Lung (tissue), 11 donors: ENCODE measurements at regions not wholly inside any gene's neighbourhood (a gene's known extent, or its start where the extent isn't known, plus 50 kb on each side); places are given as distances from the start of the nearest gene placed in this dataset.

ENCODE experiments used
- ATAC-seq: fragments of 200-7000 bp; cut with Tn5 transposase; one replicate; pipeline ENCODE4 v1.9.1; 2020; ENCODE audit warnings: moderate number of reproducible peaks; ENCODE audit not compliant: insufficient read depth, low FRiP score
- DNase-seq, 3 donors: peaks; one replicate each; pipeline ENCODE4 v3.0.0-alpha.2; 2013 to 2017
- H3K27ac ChIP-seq, 2 donors: one replicate each; pipeline ENCODE4 v1.5.1; 2013; ENCODE audit warnings: mild to moderate bottlenecking in 2 of 2, moderate library complexity in 2 of 2, control low read depth in 1 of 2, inconsistent platforms in 1 of 2, low read depth in 1 of 2, low read length in 1 of 2
- H3K27me3 ChIP-seq, 3 donors: one replicate each; pipeline ENCODE4 v1.5.1; 2013; ENCODE audit warnings: low read length in 2 of 3; ENCODE audit not compliant: control insufficient read depth in 3 of 3, insufficient read depth in 3 of 3
- H3K36me3 ChIP-seq, 4 donors: one replicate each; pipeline ENCODE4 v1.5.1; 2013; ENCODE audit warnings: low read length in 4 of 4, mild to moderate bottlenecking in 1 of 4, moderate library complexity in 1 of 4; ENCODE audit not compliant: control insufficient read depth in 4 of 4, insufficient read depth in 4 of 4
- H3K4me1 ChIP-seq, 5 donors: one replicate each; pipeline ENCODE4 v1.5.1; 2013; ENCODE audit warnings: low read length in 5 of 5, mild to moderate bottlenecking in 2 of 5, moderate library complexity in 1 of 5; ENCODE audit not compliant: control insufficient read depth in 5 of 5, insufficient read depth in 5 of 5
- H3K4me3 ChIP-seq: one replicate; pipeline ENCODE4 v1.5.1; 2013; ENCODE audit warnings: mild to moderate bottlenecking, control low read depth, moderate library complexity
- H3K9ac ChIP-seq, 2 donors: one replicate each; pipeline ENCODE4 v1.5.1; 2013; ENCODE audit warnings: low read length in 2 of 2, control low read depth in 1 of 2; ENCODE audit not compliant: insufficient read depth in 1 of 2
- H3K9me3 ChIP-seq, 4 donors: one replicate each; pipeline ENCODE4 v1.5.1; 2013; ENCODE audit warnings: low read length in 3 of 4, mild to moderate bottlenecking in 1 of 4, moderate library complexity in 1 of 4; ENCODE audit not compliant: control insufficient read depth in 4 of 4, insufficient read depth in 3 of 4
- WGBS, 2 donors: extraction: QIAGEN DNeasy Blood & Tissue Kit; methylation state at CpG; one replicate each; pipeline ENCODE4 v1.1.7; 2013; 5-methylcytosine and 5-hydroxymethylcytosine counted together
- TF ChIP-seq, protein P1 (sequence below): IDR thresholded peaks from 2 replicates; pipeline ENCODE4 v1.5.1; 2012; ENCODE audit warnings: mild to moderate bottlenecking; ENCODE audit errors: control extremely low read depth, extremely low read depth
- donor health status: control.
- donor health status: control.
- donor health status: Bipolar disorder and iron deficiency.
- donor health status: healthy.
- donor health status: DM: yes; HTN: yes; CAD: no.

DNA sequence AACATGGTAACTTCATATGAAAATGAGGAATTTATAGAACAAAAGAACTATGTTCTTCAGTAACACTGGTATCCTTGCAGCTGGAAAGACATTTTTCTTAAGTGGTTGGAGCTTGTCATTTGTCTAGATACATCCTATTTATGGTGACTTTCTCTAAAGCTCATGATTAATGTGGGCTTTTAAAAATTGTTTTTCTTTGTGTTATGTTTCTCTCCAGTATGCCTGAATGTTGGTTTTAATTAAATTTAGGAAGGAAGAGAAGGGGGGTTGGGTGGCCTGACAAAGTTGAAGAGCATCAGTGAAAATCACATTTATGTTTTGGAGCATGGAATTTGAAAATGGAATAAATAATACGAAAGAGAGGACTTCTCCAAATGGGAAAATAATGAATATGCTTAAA, 457.1 kb upstream of the ETAA1 start:
- TF ChIP-seq, protein P1, sequence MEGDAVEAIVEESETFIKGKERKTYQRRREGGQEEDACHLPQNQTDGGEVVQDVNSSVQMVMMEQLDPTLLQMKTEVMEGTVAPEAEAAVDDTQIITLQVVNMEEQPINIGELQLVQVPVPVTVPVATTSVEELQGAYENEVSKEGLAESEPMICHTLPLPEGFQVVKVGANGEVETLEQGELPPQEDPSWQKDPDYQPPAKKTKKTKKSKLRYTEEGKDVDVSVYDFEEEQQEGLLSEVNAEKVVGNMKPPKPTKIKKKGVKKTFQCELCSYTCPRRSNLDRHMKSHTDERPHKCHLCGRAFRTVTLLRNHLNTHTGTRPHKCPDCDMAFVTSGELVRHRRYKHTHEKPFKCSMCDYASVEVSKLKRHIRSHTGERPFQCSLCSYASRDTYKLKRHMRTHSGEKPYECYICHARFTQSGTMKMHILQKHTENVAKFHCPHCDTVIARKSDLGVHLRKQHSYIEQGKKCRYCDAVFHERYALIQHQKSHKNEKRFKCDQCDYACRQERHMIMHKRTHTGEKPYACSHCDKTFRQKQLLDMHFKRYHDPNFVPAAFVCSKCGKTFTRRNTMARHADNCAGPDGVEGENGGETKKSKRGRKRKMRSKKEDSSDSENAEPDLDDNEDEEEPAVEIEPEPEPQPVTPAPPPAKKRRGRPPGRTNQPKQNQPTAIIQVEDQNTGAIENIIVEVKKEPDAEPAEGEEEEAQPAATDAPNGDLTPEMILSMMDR = no peak
- ATAC-seq = no peak
- Histone ChIP-seq H3K36me3 (no peaks in the 10 kb centered on the region), H3K27me3 (no peaks in the 10 kb centered on the region), H3K9ac (no peak overlapping the region), H3K9me3 (no peaks in the 10 kb centered on the region), H3K4me1 (peaks cover 0 to 18% (median 0%) of the 10 kb centered on the region in 5 donors), H3K27ac (no peak overlapping the region), H3K4me3 (no peak overlapping the region)
- WGBS, 2 donors = 60 to 65% methylated on average over 1 of the region's 1 CpG
- no peak for DNase-seq

DNA sequence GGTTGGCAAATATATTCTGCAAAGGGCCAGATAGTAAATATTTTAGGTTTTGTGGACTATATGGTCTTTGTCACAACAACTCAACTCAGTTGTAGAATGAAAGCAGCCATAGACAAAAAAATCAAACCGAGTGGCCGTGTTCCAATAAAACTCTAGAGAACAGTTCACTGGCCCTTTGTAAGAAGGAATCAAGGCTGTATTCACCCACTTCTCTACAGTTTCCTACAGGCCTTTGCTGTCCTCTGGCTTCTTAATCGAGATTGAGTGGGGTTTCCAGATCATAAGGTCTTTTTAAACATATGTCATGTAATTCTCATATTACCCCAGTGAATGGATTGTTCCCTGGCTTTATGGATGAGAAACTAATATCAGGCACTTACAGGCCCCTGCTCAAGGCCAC, 448.9 kb upstream of the ETAA1 start:
- TF ChIP-seq, protein P1 = no peak
- Histone ChIP-seq H3K27ac (no peak overlapping the region), H3K4me3 (no peak overlapping the region), H3K4me1 (no peaks in the 10 kb centered on the region), H3K36me3 (no peaks in the 10 kb centered on the region), H3K9ac (no peak overlapping the region), H3K9me3 (no peaks in the 10 kb centered on the region), H3K27me3 (peaks cover 0 to 2% (median 0%) of the 10 kb centered on the region in 3 donors)
- DNase-seq = no peak
- 88 to 91% methylated on average over 3 of the region's 3 CpGs for WGBS, 2 donors
- no peak for ATAC-seq

DNA sequence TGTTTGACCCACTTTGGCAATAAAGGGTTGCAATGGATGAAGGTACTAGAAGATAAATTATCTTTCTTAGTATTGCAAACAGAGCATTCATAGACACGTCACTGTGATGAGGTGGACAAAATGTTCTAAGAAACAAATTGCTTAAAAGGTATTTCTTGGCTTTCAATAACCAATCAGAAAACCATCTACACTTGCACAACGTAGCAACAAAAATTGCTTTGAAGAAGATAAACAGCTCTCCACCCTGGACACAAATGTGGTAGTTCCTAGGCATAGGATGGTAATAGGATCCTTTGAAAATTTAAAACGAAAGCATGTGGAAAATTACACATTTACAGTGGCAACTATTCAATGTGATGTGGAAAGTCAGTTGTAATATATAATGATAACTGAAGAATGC, 439.9 kb upstream of the ETAA1 start:
- TF ChIP-seq, protein P1 = no peak
- Histone ChIP-seq H3K9ac (no peak overlapping the region), H3K9me3 (no peaks in the 10 kb centered on the region), H3K27ac (no peak overlapping the region), H3K4me3 (no peak overlapping the region), H3K4me1 (peaks cover 0 to 6% (median 0%) of the 10 kb centered on the region in 5 donors), H3K27me3 (no peaks in the 10 kb centered on the region), H3K36me3 (no peaks in the 10 kb centered on the region)
- ATAC-seq (no peak), DNase-seq (peak in 1 of 3 donors; percentile 26)
- WGBS, 2 donors = 51 to 74% methylated on average over 3 of the region's 3 CpGs

DNA sequence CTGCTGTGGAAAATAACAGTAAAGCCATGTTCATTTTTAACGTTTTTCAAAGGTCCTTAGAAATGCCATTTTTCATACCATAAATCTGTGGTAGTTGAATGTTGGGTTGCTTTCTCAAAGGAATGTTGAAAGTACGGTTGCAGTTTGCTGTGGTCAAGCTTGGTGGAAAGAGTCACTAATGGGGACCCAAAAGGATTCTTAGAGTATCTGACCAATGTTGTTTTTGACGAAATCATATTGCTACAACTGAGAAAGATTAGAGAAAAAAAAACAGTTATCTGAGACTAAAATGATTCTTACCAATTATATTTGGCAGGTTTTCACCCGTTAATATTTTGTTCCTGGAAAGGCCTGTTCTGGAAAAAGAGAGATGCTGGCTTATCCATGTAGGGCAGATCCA, 439.5 kb upstream of the ETAA1 start:
- H3K27me3 ChIP-seq = no peaks in the 10 kb centered on the region
- ATAC-seq (no peak), DNase-seq (no peak)
- H3K4me3 ChIP-seq = no peak overlapping the region
- H3K9me3 ChIP-seq = no peaks in the 10 kb centered on the region
- H3K27ac ChIP-seq = no peak overlapping the region
- no peak overlapping the region for H3K9ac ChIP-seq
- TF ChIP-seq, protein P1 = no peak
- WGBS, 2 donors = 79 to 88% methylated on average over 4 of the region's 4 CpGs
- peaks cover 0 to 11% (median 4%) of the 10 kb centered on the region in 5 donors for H3K4me1 ChIP-seq
- no peaks in the 10 kb centered on the region for H3K36me3 ChIP-seq
